Fibroblast of lung (primary cell): ENCODE measurements at regions not wholly inside any gene's neighbourhood (a gene's known extent, or its start where the extent isn't known, plus 50 kb on each side); places are given as distances from the start of the nearest gene placed in this dataset.

Experiments used
- DNase-seq, 2 donors: peaks; one replicate each; pipeline versions ENCODE4 v3.0.0 to v3.0.0-alpha.2; 2010; ENCODE audit warnings: low read depth in 2 of 2
- H2AFZ ChIP-seq: 2 replicates; pipeline ENCODE4 v1.5.1; 2012; ENCODE audit warnings: low read length, control low read depth, inconsistent platforms
- H3K27ac ChIP-seq: 2 replicates; pipeline ENCODE4 v1.5.1; 2011; ENCODE audit warnings: low read length, control low read depth; ENCODE audit not compliant: insufficient read depth
- H3K27me3 ChIP-seq: 2 replicates; pipeline ENCODE4 v1.5.1; 2011; ENCODE audit warnings: mild to moderate bottlenecking, low read length; ENCODE audit not compliant: control insufficient read depth, insufficient read depth
- H3K36me3 ChIP-seq: 2 replicates; pipeline ENCODE4 v1.5.1; 2011; ENCODE audit warnings: low read length; ENCODE audit not compliant: control insufficient read depth, insufficient read depth
- H3K4me1 ChIP-seq: 2 replicates; pipeline ENCODE4 v1.5.1; 2011; ENCODE audit warnings: low read length; ENCODE audit not compliant: control insufficient read depth, insufficient read depth; ENCODE audit errors: extremely low read depth
- H3K4me2 ChIP-seq: 2 replicates; pipeline ENCODE4 v1.5.1; 2011; ENCODE audit warnings: low read length, control low read depth; ENCODE audit not compliant: insufficient read depth; ENCODE audit errors: extremely low read depth
- H3K4me3 ChIP-seq, 4 experiments: fragments of 200-600 bp in 1 of 4; sonication (generic) in 1 of 4; replicated peaks in 1 of 4; 2 replicates each; pipeline ENCODE4 v1.5.1; 2011 to 2016; ENCODE audit warnings: low read length in 4 of 4, low read depth in 3 of 4, mild to moderate bottlenecking in 3 of 4, control low read depth in 2 of 4, inconsistent platforms in 1 of 4, mixed read lengths in 1 of 4; ENCODE audit not compliant: insufficient read depth in 1 of 4; ENCODE audit errors: control extremely low read depth in 1 of 4
- H3K79me2 ChIP-seq: 2 replicates; pipeline ENCODE4 v1.5.1; 2012; ENCODE audit warnings: mild to moderate bottlenecking, low read length, inconsistent platforms; ENCODE audit not compliant: control insufficient read depth, insufficient read depth
- H3K9ac ChIP-seq: 2 replicates; pipeline ENCODE4 v1.5.1; 2011; ENCODE audit warnings: mild to moderate bottlenecking, low read length, control low read depth; ENCODE audit not compliant: insufficient read depth
- H3K9me3 ChIP-seq: 2 replicates; pipeline ENCODE4 v1.5.1; 2012; ENCODE audit warnings: low read depth, low read length; ENCODE audit not compliant: control insufficient read depth, insufficient read depth
- H4K20me1 ChIP-seq: 2 replicates; pipeline ENCODE4 v1.5.1; 2011; ENCODE audit warnings: low read length; ENCODE audit not compliant: control insufficient read depth, insufficient read depth; ENCODE audit errors: extremely low read depth
- CTCF ChIP-seq, 2 donors: IDR thresholded peaks in 1 of 2; conservative IDR thresholded peaks in 1 of 2; 1 replicate in 1 of 2; 2 replicates in 1 of 2; pipeline ENCODE4 v1.5.1; 2011 to 2012; ENCODE audit warnings: low read length in 2 of 2, control low read depth in 1 of 2, inconsistent platforms in 1 of 2, low read depth in 1 of 2, mild to moderate bottlenecking in 1 of 2
- EZH2 ChIP-seq: IDR thresholded peaks from 2 replicates; pipeline ENCODE4 v1.5.1; 2012; ENCODE audit warnings: low read length, control low read depth, mild to moderate bottlenecking; ENCODE audit errors: missing control alignments

- H3K4me2 ChIP-seq = no peak overlapping the region
- no peak for DNase-seq
- H3K9me3 ChIP-seq = no peaks in the 10 kb centered on the region
- H2AFZ ChIP-seq = no peak overlapping the region
- H3K79me2 ChIP-seq = no peaks in the 10 kb centered on the region
- TF ChIP-seq EZH2 (no peak), CTCF (conservative IDR thresholded peaks at IDR 0.05 in 1 of 2, IDR thresholded peaks at IDR 0.05 in 1 of 2; ENCODE audit: low read depth in 1 of 2, low read length in 2 of 2) (no peak)
- no peaks in the 10 kb centered on the region for H3K27me3 ChIP-seq
- H3K4me1 ChIP-seq = no peaks in the 10 kb centered on the region
- H3K36me3 ChIP-seq = no peaks in the 10 kb centered on the region
- H3K4me3 ChIP-seq = no peak overlapping the region
- H4K20me1 ChIP-seq = no peaks in the 10 kb centered on the region
- no peak overlapping the region for H3K9ac ChIP-seq
- H3K27ac ChIP-seq = no peak overlapping the region
These were observed 240.5 kb downstream of the TTLL2 start for GRCh38 chr6:167565388-167565787.

DNA sequence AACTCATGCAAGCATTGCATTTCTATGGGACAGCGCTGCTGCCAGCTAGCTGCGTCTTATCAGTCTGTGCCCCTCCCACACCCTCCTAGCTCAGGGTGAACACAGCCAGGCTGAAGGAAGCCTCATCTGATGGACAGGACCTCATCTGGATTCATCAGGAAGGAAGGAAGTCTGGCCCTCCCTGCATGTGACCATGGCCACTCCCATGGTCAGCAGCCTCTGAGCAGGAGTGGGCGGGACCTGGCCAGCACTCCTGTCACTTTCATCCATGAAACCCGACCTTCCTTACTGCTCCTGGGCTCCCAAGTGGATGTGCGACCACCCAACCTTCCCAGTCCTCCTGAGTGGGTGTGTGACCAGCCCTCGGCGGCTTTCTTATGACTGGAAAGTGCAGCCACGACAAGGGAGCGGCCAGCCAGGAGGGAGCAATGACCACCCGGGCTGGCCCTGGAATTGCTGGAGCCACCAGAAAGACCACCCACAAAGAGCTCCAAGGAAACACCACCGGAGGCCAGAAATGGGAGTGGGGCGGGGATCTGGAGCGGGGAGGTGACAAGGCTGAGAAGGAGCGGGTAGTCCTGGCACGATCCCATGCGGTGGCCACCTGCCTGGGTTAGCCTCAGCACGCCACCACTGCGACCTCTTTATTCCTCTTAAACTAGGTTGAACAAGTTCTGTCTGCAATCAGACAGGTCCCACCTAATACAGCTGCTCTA is 241.2 kb downstream of the TTLL2 start:
- no peak for DNase-seq
- Histone ChIP-seq H3K4me1 (no peaks in the 10 kb centered on the region), H3K79me2 (no peaks in the 10 kb centered on the region), H3K4me3 (no peak overlapping the region), H3K27me3 (no peaks in the 10 kb centered on the region), H3K9ac (no peak overlapping the region), H3K9me3 (no peaks in the 10 kb centered on the region), H2AFZ (no peak overlapping the region), H3K36me3 (no peaks in the 10 kb centered on the region), H3K27ac (no peak overlapping the region), H4K20me1 (no peaks in the 10 kb centered on the region), H3K4me2 (no peak overlapping the region)
- TF ChIP-seq EZH2 (no peak), CTCF (conservative IDR thresholded peaks at IDR 0.05 in 1 of 2, IDR thresholded peaks at IDR 0.05 in 1 of 2; ENCODE audit: low read depth in 1 of 2, low read length in 2 of 2) (no peak)

DNA sequence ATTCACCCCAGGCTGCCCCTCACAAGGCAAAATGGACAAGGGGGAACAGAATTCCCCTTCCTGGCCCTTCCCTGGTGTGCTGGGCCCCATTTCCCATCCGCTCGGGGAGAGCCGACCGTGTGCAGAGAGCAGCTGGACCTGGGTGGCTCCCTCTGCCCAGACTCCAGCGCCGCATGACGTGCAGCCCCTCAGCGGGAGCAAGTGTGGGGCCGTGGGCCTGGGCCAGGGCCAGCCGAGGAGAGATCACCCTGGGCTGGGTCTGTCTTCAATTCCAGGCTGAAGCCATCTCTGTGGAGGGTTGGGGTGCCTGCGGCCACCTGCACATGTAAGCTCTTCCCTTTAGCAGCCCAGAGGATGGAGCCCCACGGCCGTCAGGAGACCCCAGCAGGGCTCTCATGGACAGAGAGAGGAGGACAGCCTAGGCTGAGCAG is 241.8 kb downstream of the TTLL2 start:
- Histone ChIP-seq H3K4me3 (no peak overlapping the region), H3K4me2 (no peak overlapping the region), H3K9me3 (no peaks in the 10 kb centered on the region), H3K27ac (no peak overlapping the region), H3K4me1 (no peaks in the 10 kb centered on the region), H3K79me2 (no peaks in the 10 kb centered on the region), H4K20me1 (no peaks in the 10 kb centered on the region), H3K36me3 (no peaks in the 10 kb centered on the region), H3K27me3 (no peaks in the 10 kb centered on the region), H3K9ac (no peak overlapping the region), H2AFZ (no peak overlapping the region)
- TF ChIP-seq EZH2 (no peak), CTCF (conservative IDR thresholded peaks at IDR 0.05 in 1 of 2, IDR thresholded peaks at IDR 0.05 in 1 of 2; ENCODE audit: low read depth in 1 of 2, low read length in 2 of 2) (no peak)
- DNase-seq = no peak
